ENCODE measurements at regions not wholly inside any gene's neighbourhood (a gene's known extent, or its start where the extent isn't known, plus 50 kb on each side); places are given as distances from the start of the nearest gene placed in this dataset.

- WGBS = 81% methylated on average over 9 of the region's 9 CpGs
- DNase-seq (ENCODE audit: low spot score) = no peak
- Histone ChIP-seq H3K9me3 (no peaks in the 10 kb centered on the region), H3K27ac (no peak overlapping the region), H3K27me3 (replicated peaks; ENCODE audit: insufficient read depth) (no peaks in the 10 kb centered on the region), H3K4me1 (replicated peaks) (no peaks in the 10 kb centered on the region), H3K36me3 (no peaks in the 10 kb centered on the region), H3K4me3 (no peak overlapping the region)
- no peak for TF ChIP-seq POLR2AphosphoS5 (IDR thresholded peaks at IDR 0.05)
- no peak for TF ChIP-seq POLR2A (IDR thresholded peaks at IDR 0.05)
- TF ChIP-seq CTCF (IDR thresholded peaks at IDR 0.05) = no peak
- intact Hi-C loops (cut with DNase I) = no loop called here
These were observed 63.5 kb upstream of the WIPF1 start for GRCh38 chr2:174660984-174661675.

- no peak for TF ChIP-seq POLR2AphosphoS5 (IDR thresholded peaks at IDR 0.05)
- no peak for TF ChIP-seq POLR2A (IDR thresholded peaks at IDR 0.05)
- no peak for TF ChIP-seq CTCF (IDR thresholded peaks at IDR 0.05)
- H3K36me3 ChIP-seq = no peaks in the 10 kb centered on the region
- intact Hi-C loops (cut with DNase I) = no loop called here
- H3K27me3 ChIP-seq (replicated peaks; ENCODE audit: insufficient read depth) = no peaks in the 10 kb centered on the region
- H3K27ac ChIP-seq = no peak overlapping the region
- no peaks in the 10 kb centered on the region for H3K9me3 ChIP-seq
- no peak overlapping the region for H3K4me3 ChIP-seq
- 92% methylated on average over 7 of the region's 7 CpGs for WGBS
- H3K4me1 ChIP-seq (replicated peaks) = no peaks in the 10 kb centered on the region
- DNase-seq (ENCODE audit: low spot score) = no peak
These were observed 61.7 kb upstream of the WIPF1 start for GRCh38 chr2:174659069-174659900.

- no peak for DNase-seq (ENCODE audit: low spot score)
- TF ChIP-seq POLR2A (IDR thresholded peaks at IDR 0.05) = no peak
- H3K4me1 ChIP-seq (replicated peaks) = no peaks in the 10 kb centered on the region
- H3K27ac ChIP-seq = no peak overlapping the region
- H3K4me3 ChIP-seq = no peak overlapping the region
- H3K27me3 ChIP-seq (replicated peaks; ENCODE audit: insufficient read depth) = no peaks in the 10 kb centered on the region
- intact Hi-C loops (cut with DNase I) = no loop called here
- H3K9me3 ChIP-seq = no peaks in the 10 kb centered on the region
- no peaks in the 10 kb centered on the region for H3K36me3 ChIP-seq
These were observed 59.1 kb upstream of the WIPF1 start for GRCh38 chr2:174656676-174657176.

GRCh38 chr2:174656035-174656434, 58.4 kb upstream of the WIPF1 start:
- Histone ChIP-seq H3K36me3 (no peaks in the 10 kb centered on the region), H3K27ac (no peak overlapping the region), H3K27me3 (replicated peaks; ENCODE audit: insufficient read depth) (no peaks in the 10 kb centered on the region), H3K9me3 (no peaks in the 10 kb centered on the region), H3K4me3 (no peak overlapping the region), H3K4me1 (replicated peaks) (no peaks in the 10 kb centered on the region)
- intact Hi-C loops (cut with DNase I) = no loop called here
- DNase-seq (ENCODE audit: low spot score) = no peak
- TF ChIP-seq POLR2AphosphoS5 (IDR thresholded peaks at IDR 0.05) (no peak), POLR2A (IDR thresholded peaks at IDR 0.05) (no peak), CTCF (IDR thresholded peaks at IDR 0.05) (no peak)

GRCh38 chr2:174654419-174654941, 56.9 kb upstream of the WIPF1 start:
- Histone ChIP-seq H3K27ac (no peak overlapping the region), H3K36me3 (no peaks in the 10 kb centered on the region), H3K4me1 (replicated peaks) (no peaks in the 10 kb centered on the region), H3K27me3 (replicated peaks; ENCODE audit: insufficient read depth) (no peaks in the 10 kb centered on the region), H3K4me3 (no peak overlapping the region), H3K9me3 (no peaks in the 10 kb centered on the region)
- intact Hi-C loops (cut with DNase I) = no loop called here
- WGBS = 89% methylated on average over 4 of the region's 4 CpGs
- TF ChIP-seq POLR2AphosphoS5 (IDR thresholded peaks at IDR 0.05) (no peak), POLR2A (IDR thresholded peaks at IDR 0.05) (no peak), CTCF (IDR thresholded peaks at IDR 0.05) (no peak)
- DNase-seq (ENCODE audit: low spot score) = no peak

Measured in prostate gland (tissue), 2 donors.